IMR-90 (cell line): ENCODE measurements at regions not wholly inside any gene's neighbourhood (a gene's known extent, or its start where the extent isn't known, plus 50 kb on each side); places are given as distances from the start of the nearest gene placed in this dataset.

Experiments
- ATAC-seq: fragments of 200-7000 bp; cut with Tn5 transposase; 2 replicates; pipeline ENCODE4 v1.9.1; 2020; ENCODE audit warnings: low read depth, mild to moderate bottlenecking, moderate library complexity
- BruUV-seq: library from RNA; stranded (reverse); fragments of 400-500 nt; replicated peaks from 2 replicates; lab custom pipeline; 2021; lab: Mats Ljungman, UMichigan
- CTCF ChIA-PET: fragments of 300-600 bp; formaldehyde crosslinking; extraction: SDS; loops from one replicate; lab custom pipeline; 2021; ENCODE audit warnings: antibody characterized with exemption; lab: Yijun Ruan, JAX
- POLR2A ChIA-PET: fragments of 300-600 bp; sonication (Branson Sonifier 250); formaldehyde crosslinking; loops from one replicate; lab custom pipeline; 2022; ENCODE audit warnings: antibody characterized with exemption; ENCODE audit not compliant: unreplicated experiment; lab: Charles Lee
- DNase-seq: peaks from one replicate; pipeline ENCODE4 v3.0.0; 2013
- H2AFZ ChIP-seq: replicated peaks from 2 replicates; pipeline ENCODE3; 2013; ENCODE audit warnings: low read length, mild to moderate bottlenecking; ENCODE audit not compliant: poor library complexity
- H2AK5ac ChIP-seq: 2 replicates; pipeline ENCODE4 v1.6.1; 2013; ENCODE audit warnings: low read depth, low read length, inconsistent platforms
- H2AK9ac ChIP-seq: replicated peaks from 2 replicates; pipeline ENCODE3; 2013; ENCODE audit warnings: mild to moderate bottlenecking, low read depth, low read length, moderate library complexity; ENCODE audit not compliant: poor library complexity
- H2BK120ac ChIP-seq: 2 replicates; pipeline ENCODE4 v1.6.1; 2013; ENCODE audit warnings: low read depth, low read length, inconsistent platforms
- H2BK15ac ChIP-seq: 3 replicates; pipeline ENCODE4 v1.6.1; 2013; ENCODE audit warnings: low read depth, low read length, inconsistent platforms
- H2BK20ac ChIP-seq: 2 replicates; pipeline ENCODE4 v1.6.1; 2013; ENCODE audit warnings: low read depth, mild to moderate bottlenecking, inconsistent platforms, low read length, moderate library complexity
- H2BK5ac ChIP-seq: 2 replicates; pipeline ENCODE4 v1.6.1; 2013; ENCODE audit warnings: mild to moderate bottlenecking, low read depth, low read length, inconsistent platforms; ENCODE audit not compliant: poor library complexity, severe bottlenecking
- H3K14ac ChIP-seq: replicated peaks from 2 replicates; pipeline ENCODE4 v1.6.1; 2013; ENCODE audit warnings: low read depth, low read length, inconsistent platforms
- H3K18ac ChIP-seq: 2 replicates; pipeline ENCODE4 v1.6.1; 2013; ENCODE audit warnings: low read depth, low read length, control low read depth
- H3K23ac ChIP-seq: 2 replicates; pipeline ENCODE4 v1.6.1; 2013; ENCODE audit warnings: low read depth, low read length, inconsistent platforms
- H3K27ac ChIP-seq: 2 replicates; pipeline ENCODE4 v1.5.1; 2013; ENCODE audit warnings: mild to moderate bottlenecking, control low read depth, low read length; ENCODE audit not compliant: insufficient read depth
- H3K27me3 ChIP-seq: 2 replicates; pipeline ENCODE4 v1.6.1; 2013; ENCODE audit warnings: low read length; ENCODE audit not compliant: control insufficient read depth, insufficient read depth
- H3K36me3 ChIP-seq: 2 replicates; pipeline ENCODE4 v1.6.1; 2013; ENCODE audit warnings: low read length, mixed read lengths; ENCODE audit not compliant: control insufficient read depth, insufficient read depth
- H3K4ac ChIP-seq: 2 replicates; pipeline ENCODE4 v1.6.1; 2013; ENCODE audit warnings: low read depth, low read length, inconsistent platforms
- H3K4me1 ChIP-seq: 2 replicates; pipeline ENCODE4 v1.6.1; 2013; ENCODE audit warnings: low read length, mixed read lengths; ENCODE audit not compliant: control insufficient read depth, insufficient read depth
- H3K4me2 ChIP-seq: 2 replicates; pipeline ENCODE4 v1.6.1; 2013; ENCODE audit warnings: low read depth, mild to moderate bottlenecking, control low read depth, low read length, moderate library complexity
- H3K4me3 ChIP-seq: 2 replicates; pipeline ENCODE4 v1.5.1; 2013; ENCODE audit warnings: low read depth, mild to moderate bottlenecking, control low read depth, low read length, moderate library complexity; ENCODE audit not compliant: insufficient read depth
- H3K56ac ChIP-seq: 2 replicates; pipeline ENCODE4 v1.6.1; 2013; ENCODE audit warnings: low read length, inconsistent platforms; ENCODE audit not compliant: insufficient read depth; ENCODE audit errors: extremely low read depth
- H3K79me1 ChIP-seq, 2 experiments: 2 replicates each; pipeline ENCODE4 v1.6.1; 2013; ENCODE audit warnings: low read length in 2 of 2, inconsistent platforms in 1 of 2, low read depth in 1 of 2
- H3K9ac ChIP-seq: 2 replicates; pipeline ENCODE4 v1.6.1; 2013; ENCODE audit warnings: low read depth, low read length, control low read depth
- H3K9me1 ChIP-seq: 2 replicates; pipeline ENCODE4 v1.6.1; 2013; ENCODE audit warnings: low read length, inconsistent platforms; ENCODE audit not compliant: insufficient read depth
- H3K9me3 ChIP-seq: 2 replicates; pipeline ENCODE4 v1.6.1; 2013; ENCODE audit warnings: low read length; ENCODE audit not compliant: control insufficient read depth, insufficient read depth
- H4K20me1 ChIP-seq: 2 replicates; pipeline ENCODE4 v1.6.1; 2013; ENCODE audit warnings: low read length, inconsistent platforms; ENCODE audit not compliant: insufficient read depth
- H4K5ac ChIP-seq: 2 replicates; pipeline ENCODE4 v1.6.1; 2013; ENCODE audit warnings: mild to moderate bottlenecking, low read depth, low read length, control low read depth
- H4K8ac ChIP-seq, 2 experiments: 2 replicates each; pipeline ENCODE4 v1.6.1; 2013; ENCODE audit warnings: low read depth in 2 of 2, low read length in 2 of 2, control low read depth in 1 of 2, inconsistent platforms in 1 of 2
- H4K91ac ChIP-seq: 2 replicates; pipeline ENCODE4 v1.6.1; 2013; ENCODE audit warnings: low read depth, low read length, inconsistent platforms; ENCODE audit not compliant: insufficient read depth
- BHLHE40 ChIP-seq: fragments of 150-350 bp; IDR thresholded peaks from 2 replicates; pipeline ENCODE4 v1.6.1; 2016; ENCODE audit warnings: mild to moderate bottlenecking, low read depth, low read length
- CEBPB ChIP-seq: IDR thresholded peaks from 2 replicates; pipeline ENCODE4 v1.6.1; 2012; ENCODE audit warnings: low read depth, low read length, improper control_type of control experiment
- FOS ChIP-seq: fragments of 150-350 bp; IDR thresholded peaks from 2 replicates; pipeline ENCODE4 v1.6.1; 2016; ENCODE audit warnings: low read depth, low read length
- MAZ ChIP-seq: IDR thresholded peaks from 2 replicates; pipeline ENCODE4 v1.6.1; 2012; ENCODE audit warnings: low read depth, mild to moderate bottlenecking, low read length, improper control_type of control experiment, moderate library complexity, borderline replicate concordance
- POLR2A ChIP-seq: IDR thresholded peaks from 2 replicates; pipeline ENCODE4 v1.6.1; 2012; ENCODE audit warnings: mild to moderate bottlenecking, low read depth, low read length
- RAD21 ChIP-seq: IDR thresholded peaks from 2 replicates; pipeline ENCODE4 v1.6.1; 2012; ENCODE audit warnings: low read length, improper control_type of control experiment
- RCOR1 ChIP-seq: IDR thresholded peaks from 2 replicates; pipeline ENCODE4 v1.6.1; 2012; ENCODE audit warnings: mild to moderate bottlenecking, low read length, improper control_type of control experiment; ENCODE audit not compliant: insufficient replicate concordance
- RFX5 ChIP-seq: IDR thresholded peaks from 2 replicates; pipeline ENCODE4 v1.8.0; 2012; ENCODE audit warnings: low read depth, mild to moderate bottlenecking, low read length, moderate library complexity
- SMC3 ChIP-seq: fragments of 150-350 bp; IDR thresholded peaks from 2 replicates; pipeline ENCODE4 v1.6.1; 2016; ENCODE audit warnings: low read depth, mild to moderate bottlenecking, antibody characterized with exemption, low read length, moderate library complexity
- USF2 ChIP-seq: fragments of 150-350 bp; IDR thresholded peaks from 2 replicates; pipeline ENCODE4 v1.6.1; 2017; ENCODE audit warnings: mild to moderate bottlenecking, antibody characterized with exemption, low read length, low read depth
- WGBS, 2 experiments: methylation state at CpG; one replicate each; pipeline versions ENCODE4 v1.1.5 to v1.1.7; 2013; ENCODE audit warnings: missing lambda C conversion rate in 2 of 2; ENCODE audit not compliant: insufficient read length in 1 of 2; ENCODE audit errors: extremely low coverage in 2 of 2; 5-methylcytosine and 5-hydroxymethylcytosine counted together
- dilution Hi-C: fragments of 300-500 bp; cut with HindIII; formaldehyde crosslinking; loops from one replicate; pipeline ENCODE4 v1.14.3; 2018; ENCODE audit warnings: low sequenced_read_pairs; ENCODE audit not compliant: unreplicated experiment
- in situ Hi-C: fragments of 300-500 bp; cut with MboI; formaldehyde crosslinking; loops from 3 replicates; pipeline ENCODE4 v1.14.3; 2019; ENCODE audit warnings: low sequenced_read_pairs, inconsistent platforms, mixed read lengths
- intact Hi-C: fragments of 100-400 bp; cut with micrococcal nuclease; formaldehyde crosslinking; loops from 2 replicates; pipeline ENCODE4 v1.10.0; 2022

DNA sequence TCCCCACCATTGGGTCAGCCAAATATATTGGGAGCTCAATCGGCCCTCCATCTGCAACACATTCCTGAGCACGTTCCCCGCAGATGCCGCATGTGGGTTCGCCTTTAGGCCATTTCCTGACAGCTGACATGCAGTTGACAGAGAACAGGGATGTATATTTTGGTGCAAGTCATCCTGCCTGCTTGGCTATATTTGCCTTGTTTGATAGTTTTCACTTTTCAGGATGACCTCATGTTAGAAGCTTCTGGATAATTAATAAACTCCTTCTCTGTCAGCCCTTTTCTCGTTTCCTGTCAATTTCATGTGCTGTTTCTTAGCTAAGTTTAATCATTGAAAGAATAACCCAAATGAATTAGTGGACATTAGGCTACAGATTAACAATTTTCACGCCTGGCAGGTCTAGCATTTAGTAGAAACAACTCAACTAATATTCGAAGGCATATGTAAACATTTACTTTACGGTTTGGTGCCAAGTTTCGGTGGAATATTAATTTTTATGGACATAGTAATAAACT lies 105.8 kb upstream of the SLC5A12 start:
- BruUV-seq: no TSS peak
- no peak overlapping the region for H2AK5ac ChIP-seq
- H3K4me3 ChIP-seq: no peak overlapping the region
- TF ChIP-seq RCOR1 (no peak), USF2 (no peak), MAZ (no peak), SMC3 (no peak), RFX5 (no peak), CEBPB (no peak), POLR2A (no peak), RAD21 (no peak), BHLHE40 (no peak), FOS (no peak)
- intact Hi-C loops (no loop called here), in situ Hi-C loops (no loop called here), dilution Hi-C loops (no loop called here)
- ChIA-PET CTCF (no interaction called here), POLR2A (no interaction called here)
- H3K23ac ChIP-seq: no peak overlapping the region
- H3K4me1 ChIP-seq: peaks cover 2% of the 10 kb centered on the region; the same call in 1 of the 2 replicates
- WGBS, 2 experiments: 24% methylated on average over 3 of the region's 10 CpGs; no CpG with 5 or more reads in 1 of the 2 experiments
- H3K56ac ChIP-seq: no peak overlapping the region
- peak; percentile 30 for DNase-seq
- H3K27ac ChIP-seq: peak overlapping the region; percentile 66; the same call in 1 of the 2 replicates
- ATAC-seq: peak; percentile 82
- H3K9me3 ChIP-seq: peaks cover 16% of the 10 kb centered on the region
- no peak overlapping the region for H3K14ac ChIP-seq
- no peak overlapping the region for H4K5ac ChIP-seq
- 0 out of 2 replicates have a peak overlapping the region, but pooled peaks have one; percentile 2 for H2BK120ac ChIP-seq
- no peak overlapping the region for H4K91ac ChIP-seq
- 0 out of 2 replicates have a peak overlapping the region, but pooled peaks have one; percentile 2 for H2BK20ac ChIP-seq
- H3K36me3 ChIP-seq: no peaks in the 10 kb centered on the region
- no peaks in the 10 kb centered on the region for H3K9me1 ChIP-seq
- H4K8ac ChIP-seq: no peak overlapping the region; a peak in 1 of 4 replicates
- H4K20me1 ChIP-seq: no peaks in the 10 kb centered on the region
- H2AK9ac ChIP-seq: no peak overlapping the region
- no peaks in the 10 kb centered on the region for H3K79me1 ChIP-seq
- no peak overlapping the region for H2BK5ac ChIP-seq
- no peak overlapping the region for H3K4ac ChIP-seq
- H3K18ac ChIP-seq: peak overlapping the region; percentile 10; the same call in 1 of the 2 replicates
- H2AFZ ChIP-seq: no peak overlapping the region
- no peak overlapping the region for H2BK15ac ChIP-seq
- H3K9ac ChIP-seq: no peak overlapping the region
- no peak overlapping the region for H3K4me2 ChIP-seq
- no peaks in the 10 kb centered on the region for H3K27me3 ChIP-seq
